ENCODE measurements at regions not wholly inside any gene's neighbourhood (a gene's known extent, or its start where the extent isn't known, plus 50 kb on each side); places are given as distances from the start of the nearest gene placed in this dataset.

- no peak for DNase-seq
- H3K27ac ChIP-seq (ENCODE audit: low read length) = no peak overlapping the region
- no peak overlapping the region for H3K4me2 ChIP-seq (ENCODE audit: low read depth, low read length)
- no peaks in the 10 kb centered on the region for H3K36me3 ChIP-seq (replicated peaks; ENCODE audit: insufficient read depth, low read length)
- no peaks in the 10 kb centered on the region for H3K4me1 ChIP-seq (ENCODE audit: low read length)
- H2AFZ ChIP-seq (ENCODE audit: low read length) = no peak overlapping the region
- no peaks in the 10 kb centered on the region for H3F3A ChIP-seq (ENCODE audit: insufficient read depth, low read length)
- no peak overlapping the region for H3K4me3 ChIP-seq (ENCODE audit: low read length)
- no peaks in the 10 kb centered on the region for H3K79me2 ChIP-seq (ENCODE audit: low read length)
- H3K27me3 ChIP-seq (replicated peaks; ENCODE audit: insufficient read depth, low read length) = no peaks in the 10 kb centered on the region
- no peaks in the 10 kb centered on the region for H4K20me1 ChIP-seq (ENCODE audit: insufficient read depth, low read length)
- TF ChIP-seq EZH2 (optimal IDR thresholded peaks at IDR 0.05; ENCODE audit: low read depth, low read length) (no peak), EZH2phosphoT487 (IDR thresholded peaks at IDR 0.05; ENCODE audit: low read length) (no peak), CTCF (IDR thresholded peaks at IDR 0.05; ENCODE audit: low read length) (no peak)
- H3K9me3 ChIP-seq (replicated peaks; ENCODE audit: insufficient read depth, low read length) = no peaks in the 10 kb centered on the region
- H3K9ac ChIP-seq (ENCODE audit: low read length) = no peak overlapping the region
- no peaks in the 10 kb centered on the region for H3K9me2 ChIP-seq (replicated peaks; ENCODE audit: insufficient read depth, low read length)
Observed at GRCh38 chr6:168739381-168739780, 298.4 kb downstream of the SMOC2 start.

GRCh38 chr6:168737481-168737880 is 296.5 kb downstream of the SMOC2 start:
- no peaks in the 10 kb centered on the region for H4K20me1 ChIP-seq (ENCODE audit: insufficient read depth, low read length)
- no peaks in the 10 kb centered on the region for H3K9me2 ChIP-seq (replicated peaks; ENCODE audit: insufficient read depth, low read length)
- no peaks in the 10 kb centered on the region for H3K79me2 ChIP-seq (ENCODE audit: low read length)
- H2AFZ ChIP-seq (ENCODE audit: low read length) = no peak overlapping the region
- no peak overlapping the region for H3K27ac ChIP-seq (ENCODE audit: low read length)
- no peak overlapping the region for H3K4me2 ChIP-seq (ENCODE audit: low read depth, low read length)
- H3K9me3 ChIP-seq (replicated peaks; ENCODE audit: insufficient read depth, low read length) = no peaks in the 10 kb centered on the region
- DNase-seq = no peak
- H3K4me1 ChIP-seq (ENCODE audit: low read length) = no peaks in the 10 kb centered on the region
- H3K27me3 ChIP-seq (replicated peaks; ENCODE audit: insufficient read depth, low read length) = no peaks in the 10 kb centered on the region
- no peaks in the 10 kb centered on the region for H3F3A ChIP-seq (ENCODE audit: insufficient read depth, low read length)
- H3K36me3 ChIP-seq (replicated peaks; ENCODE audit: insufficient read depth, low read length) = no peaks in the 10 kb centered on the region
- TF ChIP-seq EZH2phosphoT487 (IDR thresholded peaks at IDR 0.05; ENCODE audit: low read length) = no peak
- TF ChIP-seq CTCF (IDR thresholded peaks at IDR 0.05; ENCODE audit: low read length) = no peak
- TF ChIP-seq EZH2 (optimal IDR thresholded peaks at IDR 0.05; ENCODE audit: low read depth, low read length) = no peak
- no peak overlapping the region for H3K9ac ChIP-seq (ENCODE audit: low read length)
- H3K4me3 ChIP-seq (ENCODE audit: low read length) = no peak overlapping the region

GRCh38 chr6:168737014-168737413 is 296.0 kb downstream of the SMOC2 start:
- no peak overlapping the region for H3K27ac ChIP-seq (ENCODE audit: low read length)
- TF ChIP-seq EZH2 (optimal IDR thresholded peaks at IDR 0.05; ENCODE audit: low read depth, low read length) (no peak), CTCF (IDR thresholded peaks at IDR 0.05; ENCODE audit: low read length) (no peak), EZH2phosphoT487 (IDR thresholded peaks at IDR 0.05; ENCODE audit: low read length) (no peak)
- no peak overlapping the region for H3K9ac ChIP-seq (ENCODE audit: low read length)

More at GRCh38 chr6:168737014-168737413, 296.0 kb downstream of the SMOC2 start:
- H2AFZ ChIP-seq (ENCODE audit: low read length) = no peak overlapping the region
- no peaks in the 10 kb centered on the region for H4K20me1 ChIP-seq (ENCODE audit: insufficient read depth, low read length)
- H3K4me3 ChIP-seq (ENCODE audit: low read length) = no peak overlapping the region
- H3K36me3 ChIP-seq (replicated peaks; ENCODE audit: insufficient read depth, low read length) = no peaks in the 10 kb centered on the region
- no peak for DNase-seq
- H3K27me3 ChIP-seq (replicated peaks; ENCODE audit: insufficient read depth, low read length) = no peaks in the 10 kb centered on the region
- H3K4me2 ChIP-seq (ENCODE audit: low read depth, low read length) = no peak overlapping the region
- H3K9me2 ChIP-seq (replicated peaks; ENCODE audit: insufficient read depth, low read length) = no peaks in the 10 kb centered on the region
- no peaks in the 10 kb centered on the region for H3F3A ChIP-seq (ENCODE audit: insufficient read depth, low read length)
- no peaks in the 10 kb centered on the region for H3K79me2 ChIP-seq (ENCODE audit: low read length)
- H3K4me1 ChIP-seq (ENCODE audit: low read length) = no peaks in the 10 kb centered on the region
- H3K9me3 ChIP-seq (replicated peaks; ENCODE audit: insufficient read depth, low read length) = no peaks in the 10 kb centered on the region
